ENCODE measurements at regions not wholly inside any gene's neighbourhood (a gene's known extent, or its start where the extent isn't known, plus 50 kb on each side); places are given as distances from the start of the nearest gene placed in this dataset.

DNA sequence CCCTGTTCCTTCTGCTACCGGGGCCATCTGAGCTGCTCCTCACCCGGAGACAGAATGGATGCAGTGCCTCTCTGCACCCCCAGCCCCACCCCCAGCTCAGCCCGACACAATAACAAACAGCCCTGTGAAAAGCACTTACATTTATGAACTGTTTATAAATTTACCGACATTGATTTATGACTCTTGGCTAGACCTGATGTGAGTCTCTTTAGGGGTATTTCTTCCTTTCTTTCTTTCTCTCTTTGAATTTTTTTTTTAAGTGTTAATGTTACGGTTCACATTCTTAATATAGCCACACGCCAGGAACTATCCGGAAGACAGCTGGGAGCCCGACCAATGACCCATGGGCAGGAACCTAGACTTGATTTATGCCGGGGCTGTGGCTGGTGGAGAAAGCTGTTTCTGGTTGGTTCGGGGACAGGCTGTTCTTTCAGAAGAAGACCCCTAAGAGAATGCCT, 266.3 kb downstream of the CDC5L start:
- TF ChIP-seq, protein P1, sequence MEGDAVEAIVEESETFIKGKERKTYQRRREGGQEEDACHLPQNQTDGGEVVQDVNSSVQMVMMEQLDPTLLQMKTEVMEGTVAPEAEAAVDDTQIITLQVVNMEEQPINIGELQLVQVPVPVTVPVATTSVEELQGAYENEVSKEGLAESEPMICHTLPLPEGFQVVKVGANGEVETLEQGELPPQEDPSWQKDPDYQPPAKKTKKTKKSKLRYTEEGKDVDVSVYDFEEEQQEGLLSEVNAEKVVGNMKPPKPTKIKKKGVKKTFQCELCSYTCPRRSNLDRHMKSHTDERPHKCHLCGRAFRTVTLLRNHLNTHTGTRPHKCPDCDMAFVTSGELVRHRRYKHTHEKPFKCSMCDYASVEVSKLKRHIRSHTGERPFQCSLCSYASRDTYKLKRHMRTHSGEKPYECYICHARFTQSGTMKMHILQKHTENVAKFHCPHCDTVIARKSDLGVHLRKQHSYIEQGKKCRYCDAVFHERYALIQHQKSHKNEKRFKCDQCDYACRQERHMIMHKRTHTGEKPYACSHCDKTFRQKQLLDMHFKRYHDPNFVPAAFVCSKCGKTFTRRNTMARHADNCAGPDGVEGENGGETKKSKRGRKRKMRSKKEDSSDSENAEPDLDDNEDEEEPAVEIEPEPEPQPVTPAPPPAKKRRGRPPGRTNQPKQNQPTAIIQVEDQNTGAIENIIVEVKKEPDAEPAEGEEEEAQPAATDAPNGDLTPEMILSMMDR (IDR thresholded peaks at IDR 0.05): no peak
- TF ChIP-seq POLR2A (IDR thresholded peaks at IDR 0.05) (no peak), EP300 (IDR thresholded peaks at IDR 0.05) (no peak)
